ENCODE measurements at regions not wholly inside any gene's neighbourhood (a gene's known extent, or its start where the extent isn't known, plus 50 kb on each side); places are given as distances from the start of the nearest gene placed in this dataset.

DNA sequence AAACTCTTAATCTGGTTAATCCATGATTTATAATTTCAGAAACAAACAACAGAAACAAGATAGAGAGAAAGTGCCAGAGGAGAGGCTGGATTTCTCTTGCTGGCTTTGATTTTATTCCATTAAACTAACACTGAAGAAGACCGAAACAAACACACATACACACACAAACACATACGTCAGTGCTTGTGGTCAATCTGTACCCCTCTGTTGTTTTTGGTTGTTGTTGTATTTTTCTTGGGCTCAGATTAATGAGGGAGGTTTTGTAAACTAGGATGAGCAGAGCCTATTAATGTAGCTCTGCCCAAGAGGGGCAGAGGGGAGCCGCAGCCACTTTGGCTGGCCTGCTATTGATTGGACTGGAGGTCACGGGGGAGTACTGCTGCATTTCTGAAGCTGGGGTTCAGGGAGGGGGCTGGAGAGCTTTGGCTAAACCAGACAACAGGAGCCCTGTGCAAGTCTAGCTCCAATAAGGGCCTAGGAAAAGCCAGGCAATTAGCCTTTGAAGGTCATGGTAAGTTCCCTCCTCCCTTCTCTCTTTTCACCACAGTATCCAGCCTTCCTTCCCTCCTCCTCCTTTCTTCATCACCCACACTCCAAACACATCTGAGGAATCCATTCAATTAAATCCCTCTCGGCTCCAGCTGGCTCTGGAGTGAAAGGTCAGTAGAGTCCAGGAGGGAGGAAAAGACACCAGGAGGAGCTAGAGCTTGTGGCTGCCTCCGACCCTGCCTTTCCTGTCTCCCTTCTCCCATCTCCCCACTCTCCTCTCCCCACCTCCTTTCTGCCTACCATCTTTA lies 344.1 kb upstream of the LMO3 start:
- no peak for DNase-seq

DNA sequence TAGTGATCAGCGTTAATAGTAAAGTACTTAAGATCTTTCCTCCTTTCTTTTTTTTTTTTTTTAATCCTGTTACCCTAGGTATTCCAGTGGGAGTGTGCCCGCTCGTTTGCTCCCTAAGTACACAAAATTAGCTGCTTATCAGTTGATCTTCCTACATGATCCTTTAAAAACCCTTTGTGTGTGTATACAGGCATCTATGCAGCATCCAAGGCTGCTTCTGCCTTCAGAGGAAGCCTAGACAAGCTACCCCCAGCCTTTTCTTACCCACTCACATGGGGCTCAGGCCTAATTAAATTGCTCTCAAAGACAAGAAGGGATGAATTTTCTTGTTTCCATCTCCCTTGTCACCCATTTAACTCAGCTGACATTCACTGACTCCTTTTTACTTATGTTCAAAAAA lies 343.4 kb upstream of the LMO3 start:
- DNase-seq: no peak

DNA sequence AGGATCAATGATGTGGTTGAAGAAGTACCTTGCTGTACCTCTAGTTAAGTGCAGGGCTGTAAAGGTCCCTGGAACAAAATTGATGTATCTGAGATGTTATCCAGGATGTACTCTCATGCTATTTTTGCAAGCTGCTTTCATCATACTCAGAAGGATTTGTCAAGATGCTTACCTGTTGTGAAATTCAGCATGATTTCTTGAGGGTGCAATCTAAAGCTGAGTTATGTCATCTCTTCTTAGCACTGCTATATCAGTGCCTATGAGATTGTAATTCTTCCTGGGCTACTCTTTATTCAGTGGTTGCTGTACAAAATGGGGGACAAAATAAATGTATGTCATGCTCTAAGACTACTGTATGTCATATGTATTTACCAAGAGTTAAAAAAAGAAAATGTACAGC lies 340.7 kb upstream of the LMO3 start:
- no peak for DNase-seq

DNA sequence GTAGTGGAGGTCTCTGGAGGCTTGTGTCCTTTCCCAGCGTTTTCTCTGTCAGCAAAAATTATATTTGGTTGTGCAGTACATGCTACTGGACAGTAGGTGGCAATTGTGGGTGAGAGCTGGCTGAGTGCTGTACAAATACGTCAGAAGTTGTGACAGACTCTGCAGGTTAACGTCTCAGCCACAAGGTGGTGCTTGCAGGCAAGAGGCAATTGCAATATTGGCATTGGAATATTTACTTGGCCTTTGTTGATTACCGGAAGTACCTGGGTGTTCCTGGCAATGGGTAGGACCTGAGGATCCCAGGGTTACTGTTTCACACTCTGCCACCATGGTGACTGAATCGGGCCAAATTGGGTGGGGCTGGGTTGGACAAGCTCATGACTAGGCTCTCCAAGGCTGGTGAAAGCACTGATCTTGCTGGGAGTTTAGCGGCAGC lies 333.9 kb upstream of the LMO3 start:
- DNase-seq: peak; percentile 22

DNA sequence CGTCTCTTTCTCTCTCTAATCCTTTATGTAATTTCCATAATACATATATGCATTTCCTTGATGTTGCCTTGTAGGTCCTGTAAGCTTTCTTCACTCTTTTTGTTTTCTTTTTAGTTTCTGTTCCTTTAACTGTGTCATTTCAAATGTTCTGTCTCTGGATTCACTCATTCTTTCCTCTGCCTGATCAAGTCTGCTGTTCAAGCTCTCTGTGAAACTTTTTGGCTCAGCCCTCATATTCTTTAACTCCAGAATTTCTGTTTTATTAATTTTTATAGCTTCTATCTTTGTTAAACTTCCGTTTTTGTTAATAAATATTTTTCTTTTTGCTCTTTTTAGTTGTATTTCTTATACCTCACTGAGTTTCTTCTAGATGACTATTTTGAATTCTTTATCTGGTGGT lies 321.3 kb upstream of the LMO3 start:
- DNase-seq: no peak

GRCh38 chr12:16920451-16920850 lies 314.5 kb upstream of the LMO3 start:
- no peak for DNase-seq

GRCh38 chr12:16919551-16919950 lies 313.6 kb upstream of the LMO3 start:
- no peak for DNase-seq

- DNase-seq: no peak
Measured at GRCh38 chr12:16914853-16915252, 308.9 kb upstream of the LMO3 start.

DNA sequence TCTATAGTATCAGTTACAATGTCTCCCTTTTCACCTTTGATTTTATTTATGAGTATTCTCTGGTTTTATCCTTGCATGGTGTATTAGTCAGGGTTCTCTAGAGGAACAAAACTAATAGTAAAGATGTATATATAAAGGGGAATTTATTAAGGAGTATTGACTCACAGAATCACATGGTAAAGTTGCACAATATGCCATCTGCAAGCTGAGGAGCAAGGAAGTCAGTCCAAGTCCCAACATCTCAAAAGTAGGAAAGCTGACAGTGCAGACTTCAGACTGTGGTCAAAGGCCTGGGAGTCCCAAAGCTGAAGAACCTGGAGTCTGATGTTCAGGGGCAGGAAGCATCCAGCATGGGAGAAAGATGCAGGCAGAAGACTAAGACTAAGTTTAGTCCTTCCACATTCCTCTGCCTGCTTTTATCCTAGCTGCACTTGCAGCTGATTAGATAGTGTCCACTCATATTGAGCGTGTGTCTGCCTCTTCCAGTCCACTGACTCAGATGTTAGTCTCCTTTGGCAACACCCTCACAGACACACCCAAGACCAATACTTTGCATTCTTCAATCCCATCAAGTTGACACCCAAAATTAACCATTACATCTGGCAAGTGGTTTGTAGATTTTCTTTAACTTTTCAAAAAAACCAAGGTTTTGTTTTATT lies 308.0 kb upstream of the LMO3 start:
- no peak for DNase-seq

GRCh38 chr12:16901946-16902345 lies 296.0 kb upstream of the LMO3 start:
- DNase-seq: no peak

GRCh38 chr12:16893426-16893825 lies 287.5 kb upstream of the LMO3 start:
- DNase-seq: no peak

DNA sequence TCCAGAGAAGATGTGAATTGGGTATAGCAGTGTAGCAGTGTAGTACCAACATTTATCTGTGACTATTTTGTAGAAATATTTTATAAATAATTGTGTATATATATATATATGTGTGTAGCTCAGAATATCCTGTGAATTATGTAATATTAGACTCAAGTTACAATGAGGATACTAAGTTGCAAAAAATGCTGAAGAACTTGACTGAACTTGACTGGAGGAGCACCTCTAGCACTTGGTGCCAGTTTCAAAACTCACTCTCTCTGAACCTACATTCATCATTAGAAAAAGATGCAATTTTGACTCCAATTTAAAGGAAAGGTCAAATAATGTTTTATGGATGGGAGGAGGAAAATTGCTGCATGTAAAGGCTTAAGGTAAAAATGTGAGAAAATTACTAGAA lies 285.7 kb upstream of the LMO3 start:
- no peak for DNase-seq

- DNase-seq: no peak
Measured at GRCh38 chr12:16884819-16885218, 278.9 kb upstream of the LMO3 start.

- no peak for DNase-seq
Measured at GRCh38 chr12:16884056-16884455, 278.1 kb upstream of the LMO3 start.

DNA sequence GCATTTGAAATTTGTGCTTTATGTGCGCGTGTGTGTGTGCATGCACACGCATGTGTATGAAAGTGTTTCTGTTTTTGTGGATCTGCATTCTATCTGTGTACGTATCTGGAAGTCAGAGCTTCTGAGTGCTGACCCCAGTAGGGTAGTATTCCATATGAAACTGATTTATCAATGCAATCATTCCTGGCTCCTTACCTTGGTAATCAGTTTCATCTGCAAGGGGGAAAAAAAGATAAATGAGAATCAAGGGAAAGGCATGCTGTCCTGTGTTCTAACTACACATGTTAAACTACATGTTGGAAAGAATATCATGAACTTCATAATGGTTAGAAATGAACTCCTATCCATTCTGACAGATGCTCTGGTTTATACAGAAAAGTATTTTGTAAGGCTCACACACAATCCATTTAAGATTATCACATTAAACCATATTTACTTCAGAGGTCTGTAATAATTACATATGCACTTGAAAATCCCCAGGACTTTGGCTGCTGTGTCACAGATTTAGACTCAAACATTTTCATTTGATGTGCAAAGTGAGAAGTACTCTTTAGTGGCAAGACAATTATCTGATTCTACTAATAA lies 276.1 kb upstream of the LMO3 start:
- no peak for DNase-seq

GRCh38 chr12:16880864-16881285 lies 274.9 kb upstream of the LMO3 start:
- DNase-seq: peak; percentile 57

DNA sequence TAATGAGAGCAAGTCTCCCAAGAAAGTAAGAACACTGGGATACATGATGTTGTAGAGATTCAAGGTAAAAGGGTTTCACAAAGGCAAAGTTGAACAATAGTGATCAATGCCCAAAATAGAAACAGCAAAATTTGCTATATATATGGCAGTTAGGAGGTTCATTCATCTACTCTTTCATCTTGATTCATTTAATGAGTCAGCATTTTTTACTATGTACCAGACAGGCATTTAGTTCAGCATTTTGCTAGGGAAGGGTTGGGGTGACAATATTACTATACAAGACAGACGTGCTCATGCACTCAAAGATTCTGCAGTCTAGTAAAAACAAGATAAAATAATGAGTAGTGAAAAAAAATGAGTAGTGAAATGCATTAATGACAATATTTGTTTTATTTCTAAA lies 264.9 kb upstream of the LMO3 start:
- no peak for DNase-seq

GRCh38 chr12:16863742-16864141 lies 257.8 kb upstream of the LMO3 start:
- no peak for DNase-seq

- no peak for DNase-seq
Measured at GRCh38 chr12:16857456-16857923, 251.5 kb upstream of the LMO3 start.

DNA sequence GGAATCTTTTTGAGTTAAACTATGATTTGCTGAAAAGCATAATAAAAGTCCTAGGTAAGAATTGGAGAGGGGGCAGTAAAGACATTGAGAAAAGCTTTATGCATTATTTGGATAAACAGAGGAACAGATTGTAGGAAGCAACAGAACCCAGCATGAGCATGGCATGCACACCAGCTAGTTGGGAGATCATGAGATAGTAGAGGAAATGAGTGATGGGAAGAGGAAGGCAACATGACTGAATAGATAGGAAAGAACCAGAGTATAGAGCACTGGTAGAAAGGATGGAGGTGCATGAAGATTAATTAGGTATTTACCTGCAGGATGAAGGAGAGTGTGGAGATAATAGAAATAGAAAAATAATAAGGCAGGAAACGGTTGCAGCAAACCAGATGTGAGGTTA lies 248.5 kb upstream of the LMO3 start:
- DNase-seq: no peak

GRCh38 chr12:16849473-16849872 lies 243.5 kb upstream of the LMO3 start:
- no peak for DNase-seq

DNA sequence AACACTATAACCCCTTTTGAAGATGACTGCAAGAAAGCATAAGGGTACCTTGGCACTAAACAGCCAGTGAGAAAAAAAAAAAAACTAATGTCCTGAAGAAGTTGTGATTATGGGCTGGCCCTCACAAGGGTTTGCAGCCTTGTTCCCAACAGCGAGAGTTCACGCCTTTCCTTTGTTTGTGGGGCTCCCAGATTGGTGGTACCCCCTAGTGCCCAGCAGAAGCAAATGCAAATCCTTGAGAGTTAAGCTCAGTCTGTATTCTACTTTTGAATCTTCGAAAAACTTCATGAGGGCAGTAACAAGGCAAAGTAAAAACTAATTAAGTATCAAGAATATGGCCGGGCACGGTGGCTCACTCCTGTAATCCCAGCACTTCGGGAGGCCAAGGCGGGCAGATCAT lies 238.9 kb upstream of the LMO3 start:
- no peak for DNase-seq

- no peak for DNase-seq
Measured at GRCh38 chr12:16833376-16834015, 227.5 kb upstream of the LMO3 start.

GRCh38 chr12:16828891-16829290 lies 222.9 kb upstream of the LMO3 start:
- no peak for DNase-seq

Data from NCI-H2107 (cell line).